AG04450 (cell line): ENCODE measurements at regions not wholly inside any gene's neighbourhood (a gene's known extent, or its start where the extent isn't known, plus 50 kb on each side); places are given as distances from the start of the nearest gene placed in this dataset.
"Not testable (repeated sequence)": the region's sequence is repeated elsewhere in the genome, so short reads cannot be mapped to it uniquely, and the experiment has no call there.

Experiments used
- CTCF ChIA-PET: fragments of 300-600, 350-600 bp; formaldehyde crosslinking; extraction: SDS; loops from one replicate; lab custom pipeline; 2022; ENCODE audit warnings: antibody characterized with exemption, inconsistent platforms; lab: Charles Lee
- POLR2A ChIA-PET: fragments of 350-600 bp; formaldehyde crosslinking; extraction: SDS; loops from one replicate; lab custom pipeline; 2021; ENCODE audit warnings: antibody characterized with exemption, inconsistent platforms; lab: Yijun Ruan, JAX
- DNase-seq: peaks from one replicate; pipeline ENCODE4 v3.0.0-alpha.2; 2011; ENCODE audit warnings: low read depth, low spot score
- H3K27ac ChIP-seq: one replicate; pipeline ENCODE4 v1.5.1; 2012; ENCODE audit warnings: low read depth, low read length, control low read depth
- H3K27me3 ChIP-seq: one replicate; pipeline ENCODE4 v1.6.0; 2012; ENCODE audit warnings: low read length; ENCODE audit not compliant: control insufficient read depth, insufficient read depth
- H3K4me3 ChIP-seq: 2 replicates; pipeline ENCODE4 v1.5.1; 2011; ENCODE audit warnings: mild to moderate bottlenecking, low read depth, low read length, control low read depth
- H3K9me3 ChIP-seq: 2 replicates; pipeline ENCODE4 v1.5.1; 2012; ENCODE audit warnings: low read length; ENCODE audit not compliant: control insufficient read depth, insufficient read depth
- TF ChIP-seq, protein P1 (sequence below): IDR thresholded peaks from 2 replicates; pipeline ENCODE4 v1.5.1; 2011; ENCODE audit warnings: low read depth, low read length, control low read depth, inconsistent platforms

DNA sequence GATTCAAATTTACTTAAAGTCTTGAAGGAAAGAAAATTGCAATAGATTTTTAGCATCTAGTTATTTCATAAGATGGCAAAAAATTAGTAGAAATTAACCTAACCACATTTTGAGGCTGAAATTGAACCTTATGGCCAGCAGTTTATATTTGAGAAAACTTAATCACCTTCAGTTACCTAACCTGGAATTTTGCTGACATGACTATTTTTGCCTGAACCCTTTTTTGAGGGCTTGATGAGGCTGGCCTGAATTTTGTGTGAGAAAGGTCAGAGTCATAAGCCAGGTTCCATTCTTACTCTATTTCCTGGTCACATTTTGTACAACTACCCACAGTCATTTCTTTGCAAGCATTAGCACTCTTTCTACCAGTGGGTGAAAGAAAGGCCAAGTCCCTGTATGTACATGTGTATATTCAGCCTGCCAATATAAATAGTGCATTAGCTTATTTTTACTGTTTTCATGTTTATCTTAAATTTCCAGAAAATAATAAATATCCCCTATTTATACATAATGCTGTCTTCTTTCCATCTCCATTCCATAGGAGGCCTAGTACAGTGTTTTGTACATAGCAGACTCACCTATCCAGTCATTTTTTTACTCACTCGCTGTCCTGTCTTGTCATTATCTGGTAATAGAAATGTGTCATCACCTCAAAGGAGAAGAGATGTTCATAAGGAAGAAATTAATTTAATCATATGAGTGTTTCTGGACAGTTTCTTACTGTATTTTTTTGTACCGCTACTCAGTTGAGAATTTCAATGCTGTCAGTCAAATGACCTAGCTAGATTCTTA, 108.4 kb upstream of the SGCD start:
- ChIA-PET POLR2A (no interaction called here), CTCF (no interaction called here)
- Histone ChIP-seq H3K9me3 (peaks cover 3% of the 10 kb centered on the region; the same call in 1 of the 2 replicates), H3K27ac (no peak overlapping the region), H3K27me3 (no peaks in the 10 kb centered on the region), H3K4me3 (no peak overlapping the region)
- TF ChIP-seq, protein P1, sequence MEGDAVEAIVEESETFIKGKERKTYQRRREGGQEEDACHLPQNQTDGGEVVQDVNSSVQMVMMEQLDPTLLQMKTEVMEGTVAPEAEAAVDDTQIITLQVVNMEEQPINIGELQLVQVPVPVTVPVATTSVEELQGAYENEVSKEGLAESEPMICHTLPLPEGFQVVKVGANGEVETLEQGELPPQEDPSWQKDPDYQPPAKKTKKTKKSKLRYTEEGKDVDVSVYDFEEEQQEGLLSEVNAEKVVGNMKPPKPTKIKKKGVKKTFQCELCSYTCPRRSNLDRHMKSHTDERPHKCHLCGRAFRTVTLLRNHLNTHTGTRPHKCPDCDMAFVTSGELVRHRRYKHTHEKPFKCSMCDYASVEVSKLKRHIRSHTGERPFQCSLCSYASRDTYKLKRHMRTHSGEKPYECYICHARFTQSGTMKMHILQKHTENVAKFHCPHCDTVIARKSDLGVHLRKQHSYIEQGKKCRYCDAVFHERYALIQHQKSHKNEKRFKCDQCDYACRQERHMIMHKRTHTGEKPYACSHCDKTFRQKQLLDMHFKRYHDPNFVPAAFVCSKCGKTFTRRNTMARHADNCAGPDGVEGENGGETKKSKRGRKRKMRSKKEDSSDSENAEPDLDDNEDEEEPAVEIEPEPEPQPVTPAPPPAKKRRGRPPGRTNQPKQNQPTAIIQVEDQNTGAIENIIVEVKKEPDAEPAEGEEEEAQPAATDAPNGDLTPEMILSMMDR: no peak
- no peak for DNase-seq

DNA sequence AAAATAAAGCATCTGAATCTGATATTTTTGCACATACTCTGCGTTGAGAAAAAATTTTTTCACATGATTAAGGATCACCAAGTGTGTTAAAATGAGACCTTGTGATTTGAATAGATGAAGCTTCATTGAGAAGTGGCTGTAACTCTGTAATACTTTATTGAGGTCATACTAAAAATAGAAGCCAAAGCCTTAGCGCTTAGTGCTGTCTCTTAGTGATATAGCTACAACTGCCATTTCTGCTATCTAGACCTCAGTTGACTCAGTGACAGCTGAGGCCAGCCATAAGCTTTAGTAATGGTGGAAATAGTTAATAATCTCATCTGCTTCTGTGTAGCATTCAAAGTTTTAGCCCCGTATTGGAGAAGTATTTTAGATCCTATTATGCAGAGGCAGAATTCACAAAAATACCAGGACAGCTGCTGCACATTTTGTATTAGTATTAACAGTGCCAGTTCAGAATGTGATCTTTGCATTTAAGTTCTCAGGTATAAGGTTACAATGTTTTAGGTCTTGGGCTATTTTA, 107.4 kb upstream of the SGCD start:
- TF ChIP-seq, protein P1: no peak
- no peak for DNase-seq
- CTCF ChIA-PET: no interaction called here
- Histone ChIP-seq H3K27me3 (no peaks in the 10 kb centered on the region), H3K4me3 (no peak overlapping the region), H3K9me3 (peaks cover 3% of the 10 kb centered on the region; the same call in 1 of the 2 replicates), H3K27ac (no peak overlapping the region)
- POLR2A ChIA-PET: no interaction called here

DNA sequence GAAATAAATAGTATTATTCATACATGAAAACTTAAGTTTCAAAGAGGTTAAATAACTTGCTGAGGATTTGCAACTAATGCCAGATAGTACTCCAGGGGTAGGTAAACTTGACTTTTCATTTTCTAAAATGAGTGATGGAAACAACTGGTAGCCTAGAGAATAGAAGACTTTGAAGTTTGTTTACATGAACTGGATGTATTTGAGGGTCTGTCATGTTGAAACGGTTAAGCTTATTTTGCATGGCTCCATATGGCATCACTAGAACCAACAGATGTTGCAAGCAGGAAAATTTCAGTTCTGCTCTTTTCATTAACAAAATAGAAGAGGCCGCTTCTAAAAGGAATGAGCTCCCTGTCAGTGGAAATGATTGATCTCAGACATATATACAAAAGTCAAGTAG, 105.1 kb upstream of the SGCD start:
- H3K9me3 ChIP-seq: peaks cover 1% of the 10 kb centered on the region; the same call in 1 of the 2 replicates
- no peak overlapping the region for H3K4me3 ChIP-seq
- CTCF ChIA-PET: no interaction called here
- TF ChIP-seq, protein P1: no peak
- POLR2A ChIA-PET: no interaction called here
- H3K27me3 ChIP-seq: no peaks in the 10 kb centered on the region
- no peak overlapping the region for H3K27ac ChIP-seq
- DNase-seq: no peak

- POLR2A ChIA-PET: no interaction called here
- Histone ChIP-seq H3K27ac (no peak overlapping the region), H3K4me3 (no peak overlapping the region), H3K27me3 (no peaks in the 10 kb centered on the region), H3K9me3 (no peaks in the 10 kb centered on the region)
- TF ChIP-seq, protein P1: no peak
- DNase-seq: no peak
- CTCF ChIA-PET: no interaction called here
Observed at GRCh38 chr5:156223547-156223946, 103.4 kb upstream of the SGCD start.

DNA sequence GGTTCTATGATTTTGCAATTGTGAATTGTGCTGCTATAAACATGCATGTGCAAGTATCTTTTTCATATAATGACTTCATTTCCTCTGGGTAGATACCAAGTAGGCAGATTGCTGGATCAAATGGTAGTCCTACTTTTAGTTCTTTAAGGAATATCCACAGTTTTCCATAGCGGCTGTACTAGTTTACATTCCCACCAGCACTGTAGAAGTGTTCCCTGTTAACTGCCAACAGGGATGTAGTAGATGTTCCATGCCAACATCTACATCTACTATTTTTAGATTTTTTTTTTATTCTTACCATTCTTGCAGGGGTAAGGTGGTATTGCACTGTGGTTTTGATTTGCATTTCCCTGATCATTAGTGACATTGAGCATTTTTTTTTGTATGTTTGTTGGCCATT, 100.5 kb upstream of the SGCD start:
- H3K4me3 ChIP-seq, CTCF ChIA-PET, H3K27ac ChIP-seq, POLR2A ChIA-PET, DNase-seq, H3K9me3 ChIP-seq, H3K27me3 ChIP-seq: not testable (repeated sequence)
